ENCODE measurements at regions not wholly inside any gene's neighbourhood (a gene's known extent, or its start where the extent isn't known, plus 50 kb on each side); places are given as distances from the start of the nearest gene placed in this dataset.
"Not testable (repeated sequence)": the region's sequence is repeated elsewhere in the genome, so short reads cannot be mapped to it uniquely, and the experiment has no call there.

DNA sequence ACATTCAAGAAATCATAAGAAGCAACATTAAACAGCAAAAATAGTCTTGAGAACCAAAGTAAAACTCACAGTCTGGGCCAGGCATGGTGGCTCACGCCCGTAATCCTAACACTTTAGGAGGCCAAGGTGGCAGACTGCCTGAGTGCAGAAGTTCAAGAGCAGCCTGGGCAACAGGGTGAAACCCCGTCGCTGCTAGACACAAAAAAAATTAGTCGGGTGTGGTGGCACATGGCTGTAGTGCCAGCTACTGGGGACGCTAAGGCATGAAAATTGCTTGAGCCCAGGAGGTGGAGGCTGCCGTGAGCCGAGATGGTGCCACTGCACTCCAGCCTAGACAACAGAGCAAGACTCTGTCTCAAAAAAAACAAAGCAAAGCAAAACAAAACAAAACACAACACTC, 117.7 kb upstream of the GOLGA6L6 start:
- Histone ChIP-seq H4K20me1 (ENCODE audit: insufficient read depth) (no peaks in the 10 kb centered on the region), H2AFZ (ENCODE audit: low read depth) (no peak overlapping the region), H3K27ac (no peak overlapping the region), H3K9ac (no peak overlapping the region), H3K4me1 (ENCODE audit: low read depth, poor library complexity, severe bottlenecking) (no peaks in the 10 kb centered on the region), H3K79me2 (ENCODE audit: insufficient read depth, low read depth) (no peaks in the 10 kb centered on the region), H3K36me3 (ENCODE audit: insufficient read depth) (no peaks in the 10 kb centered on the region), H3K4me2 (no peak overlapping the region), H3K4me3 (IDR thresholded peaks at IDR 0.05; ENCODE audit: insufficient read depth, low read depth, low read length) (no peak overlapping the region), H3K27me3 (ENCODE audit: insufficient read depth, low read depth) (no peaks in the 10 kb centered on the region)
- TF ChIP-seq, protein P1, sequence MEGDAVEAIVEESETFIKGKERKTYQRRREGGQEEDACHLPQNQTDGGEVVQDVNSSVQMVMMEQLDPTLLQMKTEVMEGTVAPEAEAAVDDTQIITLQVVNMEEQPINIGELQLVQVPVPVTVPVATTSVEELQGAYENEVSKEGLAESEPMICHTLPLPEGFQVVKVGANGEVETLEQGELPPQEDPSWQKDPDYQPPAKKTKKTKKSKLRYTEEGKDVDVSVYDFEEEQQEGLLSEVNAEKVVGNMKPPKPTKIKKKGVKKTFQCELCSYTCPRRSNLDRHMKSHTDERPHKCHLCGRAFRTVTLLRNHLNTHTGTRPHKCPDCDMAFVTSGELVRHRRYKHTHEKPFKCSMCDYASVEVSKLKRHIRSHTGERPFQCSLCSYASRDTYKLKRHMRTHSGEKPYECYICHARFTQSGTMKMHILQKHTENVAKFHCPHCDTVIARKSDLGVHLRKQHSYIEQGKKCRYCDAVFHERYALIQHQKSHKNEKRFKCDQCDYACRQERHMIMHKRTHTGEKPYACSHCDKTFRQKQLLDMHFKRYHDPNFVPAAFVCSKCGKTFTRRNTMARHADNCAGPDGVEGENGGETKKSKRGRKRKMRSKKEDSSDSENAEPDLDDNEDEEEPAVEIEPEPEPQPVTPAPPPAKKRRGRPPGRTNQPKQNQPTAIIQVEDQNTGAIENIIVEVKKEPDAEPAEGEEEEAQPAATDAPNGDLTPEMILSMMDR (conservative IDR thresholded peaks at IDR 0.05; ENCODE audit: low read depth, low read length) = no peak

GRCh38 chr15:20658024-20658423, 116.4 kb upstream of the GOLGA6L6 start:
- Histone ChIP-seq H3K27ac (no peak overlapping the region), H4K20me1 (ENCODE audit: insufficient read depth) (no peaks in the 10 kb centered on the region), H3K36me3 (ENCODE audit: insufficient read depth) (no peaks in the 10 kb centered on the region), H3K27me3 (ENCODE audit: insufficient read depth, low read depth) (no peaks in the 10 kb centered on the region), H3K4me1 (ENCODE audit: low read depth, poor library complexity, severe bottlenecking) (no peaks in the 10 kb centered on the region), H3K4me3 (IDR thresholded peaks at IDR 0.05; ENCODE audit: insufficient read depth, low read depth, low read length) (no peak overlapping the region), H3K9ac (no peak overlapping the region), H3K4me2 (no peak overlapping the region), H2AFZ (ENCODE audit: low read depth) (no peak overlapping the region), H3K79me2 (ENCODE audit: insufficient read depth, low read depth) (no peaks in the 10 kb centered on the region)
- TF ChIP-seq, protein P1 (conservative IDR thresholded peaks at IDR 0.05; ENCODE audit: low read depth, low read length) = no peak

DNA sequence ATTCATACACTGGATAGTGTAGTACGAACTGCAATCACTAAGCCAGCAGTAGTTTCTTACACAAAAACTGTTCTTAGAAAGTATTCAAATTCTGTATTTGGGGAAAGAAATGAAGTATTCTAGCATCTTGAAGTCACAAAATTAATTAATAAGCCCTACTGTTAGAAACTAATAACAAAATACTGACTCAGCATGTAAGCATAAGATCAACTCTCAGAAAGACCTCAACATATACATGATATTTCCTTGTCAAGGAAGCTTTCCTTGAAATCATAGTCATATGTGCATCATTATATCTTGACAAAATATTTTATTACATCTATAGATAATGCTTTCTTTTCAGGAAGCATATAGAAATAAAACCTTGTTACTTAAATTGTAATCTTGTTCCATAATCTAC, 115.5 kb upstream of the GOLGA6L6 start:
- Histone ChIP-seq H4K20me1 (ENCODE audit: insufficient read depth) (no peaks in the 10 kb centered on the region), H3K9ac (no peak overlapping the region), H3K4me3 (IDR thresholded peaks at IDR 0.05; ENCODE audit: insufficient read depth, low read depth, low read length) (no peak overlapping the region), H3K4me1 (ENCODE audit: low read depth, poor library complexity, severe bottlenecking) (no peaks in the 10 kb centered on the region), H2AFZ (ENCODE audit: low read depth) (no peak overlapping the region), H3K27me3 (ENCODE audit: insufficient read depth, low read depth) (no peaks in the 10 kb centered on the region), H3K36me3 (ENCODE audit: insufficient read depth) (no peaks in the 10 kb centered on the region), H3K27ac (no peak overlapping the region), H3K4me2 (no peak overlapping the region), H3K79me2 (ENCODE audit: insufficient read depth, low read depth) (no peaks in the 10 kb centered on the region)
- TF ChIP-seq, protein P1 (conservative IDR thresholded peaks at IDR 0.05; ENCODE audit: low read depth, low read length) = no peak

GRCh38 chr15:20652914-20653313, 111.3 kb upstream of the GOLGA6L6 start:
- TF ChIP-seq, protein P1 (conservative IDR thresholded peaks at IDR 0.05; ENCODE audit: low read depth, low read length) = no peak
- Histone ChIP-seq H3K9ac (no peak overlapping the region), H3K36me3 (ENCODE audit: insufficient read depth) (no peaks in the 10 kb centered on the region), H2AFZ (ENCODE audit: low read depth) (no peak overlapping the region), H3K4me2 (no peak overlapping the region), H3K27ac (no peak overlapping the region), H3K27me3 (ENCODE audit: insufficient read depth, low read depth) (no peaks in the 10 kb centered on the region), H3K4me1 (ENCODE audit: low read depth, poor library complexity, severe bottlenecking) (no peaks in the 10 kb centered on the region), H3K4me3 (IDR thresholded peaks at IDR 0.05; ENCODE audit: insufficient read depth, low read depth, low read length) (no peak overlapping the region), H3K79me2 (ENCODE audit: insufficient read depth, low read depth) (no peaks in the 10 kb centered on the region), H4K20me1 (ENCODE audit: insufficient read depth) (no peaks in the 10 kb centered on the region)

DNA sequence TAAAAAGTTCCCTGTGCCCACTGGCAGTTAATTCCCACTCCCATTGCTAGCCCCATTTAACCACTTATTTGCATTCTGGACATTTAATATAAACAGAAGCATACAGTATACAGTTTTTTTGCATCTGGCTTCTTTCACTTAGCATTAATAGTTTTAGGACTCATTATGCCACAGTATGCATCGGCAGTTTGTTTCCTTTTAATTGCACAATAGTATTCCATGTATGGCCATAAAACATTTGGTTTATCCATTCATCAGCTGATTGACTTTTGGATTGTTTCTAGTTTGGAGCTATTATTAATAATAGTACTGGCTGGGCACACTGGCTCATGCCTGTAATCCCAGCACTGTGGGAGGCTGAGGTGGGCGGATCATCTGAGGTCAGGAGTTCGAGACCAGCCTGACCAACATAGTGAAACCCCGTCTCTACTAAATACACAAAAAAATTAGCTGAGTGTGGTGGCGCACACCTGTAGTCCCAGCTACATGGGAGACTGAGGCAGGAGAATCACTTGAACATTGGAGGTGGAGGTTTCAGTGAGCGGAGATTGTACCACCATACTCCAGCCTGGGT, 106.9 kb upstream of the GOLGA6L6 start:
- not testable (repeated sequence) for H3K36me3 ChIP-seq (ENCODE audit: insufficient read depth)

More for the DNA sequence above, 106.9 kb upstream of the GOLGA6L6 start:
- not testable (repeated sequence) for H4K20me1 ChIP-seq (ENCODE audit: insufficient read depth); H3K79me2 ChIP-seq (ENCODE audit: insufficient read depth, low read depth); H3K4me2 ChIP-seq; H2AFZ ChIP-seq (ENCODE audit: low read depth); H3K27me3 ChIP-seq (ENCODE audit: insufficient read depth, low read depth); H3K4me3 ChIP-seq (IDR thresholded peaks at IDR 0.05; ENCODE audit: insufficient read depth, low read depth, low read length); H3K9ac ChIP-seq; H3K27ac ChIP-seq
- H3K4me1 ChIP-seq (ENCODE audit: low read depth, poor library complexity, severe bottlenecking) = peaks cover 10% of the 10 kb centered on the region

Measured in KMS-11 (cell line).